ENCODE measurements at regions not wholly inside any gene's neighbourhood (a gene's known extent, or its start where the extent isn't known, plus 50 kb on each side); places are given as distances from the start of the nearest gene placed in this dataset.

DNA sequence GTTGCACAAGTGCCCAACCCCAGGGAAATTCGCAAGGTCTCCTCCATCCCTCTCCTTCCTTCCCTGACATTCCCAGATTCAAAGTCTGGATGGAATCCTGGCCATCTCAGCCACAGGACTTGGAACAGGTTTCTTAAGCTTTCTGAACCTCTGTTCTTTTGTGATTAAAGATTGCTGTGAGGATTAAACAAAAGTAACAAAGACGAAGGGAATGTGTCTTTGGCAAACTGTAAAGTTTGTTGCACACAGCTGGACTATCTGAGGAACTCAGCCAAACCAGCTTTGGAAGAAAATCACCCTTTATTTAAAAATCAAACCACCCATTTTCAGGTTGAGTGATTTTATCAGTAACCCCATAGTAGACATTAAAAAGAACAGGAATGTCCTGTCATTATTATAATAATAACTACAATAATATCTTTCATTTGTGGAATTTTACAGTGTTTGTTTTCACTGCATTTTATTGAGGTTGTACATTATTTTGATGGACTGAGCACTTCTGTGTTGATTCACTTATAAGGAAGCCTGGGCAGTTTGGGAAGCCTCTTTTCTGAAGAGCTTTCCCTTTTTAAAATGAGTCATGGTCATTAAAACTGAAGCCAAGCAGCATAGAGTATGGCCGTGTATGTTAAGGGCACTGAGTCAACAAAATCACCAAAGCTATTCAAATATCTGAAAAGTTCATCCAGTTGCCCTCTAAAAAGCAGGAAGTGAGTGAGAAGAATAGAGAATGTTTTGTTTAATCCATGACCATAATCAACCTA, 310.2 kb downstream of the AGTPBP1 start:
- no peak for DNase-seq
- in situ Hi-C loops (cut with MboI; ENCODE audit: low pct_unique_long_range_greater_than_20kb, low sequenced_read_pairs): no loop called here

DNA sequence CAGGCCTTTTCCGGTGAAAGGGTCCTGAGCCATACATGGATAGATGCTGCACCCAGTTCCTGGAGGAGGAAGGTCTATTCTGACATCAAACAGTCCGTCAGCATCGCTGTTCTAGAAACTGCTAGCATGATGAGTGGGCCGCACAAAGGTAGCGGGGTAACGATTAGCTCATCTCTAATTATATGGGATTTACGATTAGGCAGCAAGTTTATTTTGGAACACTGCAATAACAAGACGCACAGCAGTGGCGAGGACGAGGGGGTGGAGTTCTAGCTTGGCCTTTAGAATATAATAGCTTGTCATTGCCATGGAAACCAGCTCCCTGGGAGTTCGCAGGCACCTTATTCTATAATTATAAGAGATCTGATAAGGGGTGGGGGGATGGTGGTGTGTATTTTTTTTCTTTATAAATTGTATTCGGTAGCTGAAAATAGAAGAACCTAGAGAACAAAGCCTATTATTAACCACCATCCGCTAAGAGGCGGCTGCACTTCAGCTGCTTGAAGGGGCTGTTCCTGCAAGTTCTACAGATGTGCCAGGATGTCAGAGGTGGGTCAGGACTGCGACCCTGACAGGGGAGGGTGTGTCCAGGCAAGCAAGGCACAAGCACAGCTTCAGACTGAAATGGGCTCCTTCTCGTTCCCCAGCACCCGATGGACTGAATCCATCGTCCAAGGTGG, 311.0 kb downstream of the AGTPBP1 start:
- in situ Hi-C loops (cut with MboI; ENCODE audit: low pct_unique_long_range_greater_than_20kb, low sequenced_read_pairs): no loop called here
- DNase-seq: no peak

DNA sequence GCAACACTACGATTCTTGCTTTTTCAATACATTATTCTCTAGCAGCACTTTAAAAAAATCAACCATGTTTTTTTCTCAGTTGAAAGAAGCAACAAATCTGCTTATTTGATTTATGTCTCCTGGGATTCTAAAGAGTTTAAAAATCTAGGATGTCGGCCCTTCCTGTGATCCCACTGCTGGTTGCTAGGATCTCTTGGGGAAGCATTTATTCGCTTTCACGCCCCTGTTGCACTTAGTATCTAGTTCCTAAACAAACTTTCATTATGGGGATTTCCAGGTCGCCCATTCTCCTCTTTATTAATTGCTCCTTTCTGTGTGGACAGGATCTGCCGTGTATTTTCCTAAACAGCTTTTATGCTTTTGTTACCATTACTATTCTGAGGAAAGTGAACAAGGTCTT, 313.5 kb downstream of the AGTPBP1 start:
- no peak for DNase-seq
- in situ Hi-C loops (cut with MboI; ENCODE audit: low pct_unique_long_range_greater_than_20kb, low sequenced_read_pairs): no loop called here

DNA sequence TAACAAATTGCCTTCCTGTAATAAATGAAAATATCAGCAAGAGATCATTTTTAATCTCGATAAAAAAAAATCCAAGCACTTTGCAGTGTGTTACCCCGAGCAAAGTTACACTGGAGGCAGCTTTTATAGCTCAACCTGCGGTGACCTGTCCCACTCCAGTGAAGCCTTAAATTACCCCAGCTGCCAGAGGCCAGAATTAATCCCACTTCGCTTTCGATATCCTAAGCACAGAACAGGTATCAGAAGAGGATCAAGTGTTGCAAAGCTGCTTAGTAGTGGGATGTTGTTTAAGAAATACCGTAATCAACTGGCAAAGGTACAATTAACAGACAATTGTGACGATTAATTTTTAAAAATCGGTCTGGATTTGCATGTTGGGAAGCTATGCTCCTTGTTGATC, 314.0 kb downstream of the AGTPBP1 start:
- DNase-seq: no peak
- in situ Hi-C loops (cut with MboI; ENCODE audit: low pct_unique_long_range_greater_than_20kb, low sequenced_read_pairs): no loop called here

DNA sequence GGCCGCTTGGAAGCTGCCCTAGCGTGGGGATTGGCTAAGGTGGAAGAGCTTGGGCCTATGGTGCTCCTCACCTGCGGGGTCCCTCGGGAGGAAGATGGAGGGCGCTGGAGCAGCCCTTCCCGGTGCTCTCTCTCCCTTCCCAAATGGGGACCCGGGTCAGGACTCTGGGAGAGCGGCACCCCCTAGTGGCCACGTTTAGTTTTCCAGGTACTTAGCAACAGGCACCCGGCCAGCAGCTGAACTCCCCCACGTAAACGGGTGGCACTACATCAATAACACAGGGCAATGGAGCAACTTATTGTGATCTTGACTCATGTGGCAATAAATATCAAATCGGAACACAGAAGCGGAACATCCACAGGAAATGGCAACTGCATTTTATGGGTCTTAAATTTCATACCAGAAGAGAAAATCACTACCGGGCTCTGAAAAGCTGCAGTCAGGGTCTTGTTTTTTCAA, 316.6 kb downstream of the AGTPBP1 start:
- in situ Hi-C loops (cut with MboI; ENCODE audit: low pct_unique_long_range_greater_than_20kb, low sequenced_read_pairs): no loop called here
- peak; percentile 61 for DNase-seq

DNA sequence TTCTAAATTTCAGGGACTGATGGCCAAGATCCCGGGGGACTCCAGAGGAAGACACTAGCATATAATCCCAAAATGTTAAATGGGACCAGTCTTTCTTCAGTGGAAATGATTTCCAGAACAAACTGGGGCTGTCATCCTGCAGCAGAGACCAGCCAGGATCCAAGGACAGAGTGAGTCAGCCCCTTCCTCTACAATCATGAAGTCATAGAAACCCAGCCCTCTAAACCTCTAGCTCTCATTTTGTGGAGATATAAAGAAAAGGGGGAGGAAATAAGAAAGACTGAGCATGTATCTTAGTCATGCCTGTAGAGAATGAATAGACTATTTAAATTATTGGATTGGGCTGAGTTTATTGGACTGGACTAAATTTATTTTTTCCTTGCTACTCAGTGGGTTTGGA, 318.3 kb downstream of the AGTPBP1 start:
- DNase-seq: no peak
- in situ Hi-C loops (cut with MboI; ENCODE audit: low pct_unique_long_range_greater_than_20kb, low sequenced_read_pairs): no loop called here

DNA sequence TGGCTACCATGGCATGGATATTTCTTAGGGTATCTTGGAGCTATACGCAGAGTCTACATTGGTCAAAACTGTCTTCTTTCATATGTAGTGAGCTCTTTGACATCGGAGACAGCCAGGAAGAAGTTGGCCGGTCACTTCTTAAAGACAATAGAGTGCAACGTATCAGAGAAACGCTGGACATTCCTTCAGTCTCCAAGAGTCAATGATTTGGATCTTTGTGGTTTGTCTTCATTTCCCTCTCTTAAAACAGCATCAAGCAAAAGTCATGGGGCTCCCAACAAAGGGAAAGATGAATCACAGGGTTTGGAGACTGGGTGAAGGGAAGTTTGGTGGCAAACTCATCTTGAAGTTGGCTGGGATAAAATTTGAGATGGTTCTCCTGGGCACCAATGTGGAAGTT, 320.1 kb downstream of the AGTPBP1 start:
- no peak for DNase-seq
- in situ Hi-C loops (cut with MboI; ENCODE audit: low pct_unique_long_range_greater_than_20kb, low sequenced_read_pairs): no loop called here

DNA sequence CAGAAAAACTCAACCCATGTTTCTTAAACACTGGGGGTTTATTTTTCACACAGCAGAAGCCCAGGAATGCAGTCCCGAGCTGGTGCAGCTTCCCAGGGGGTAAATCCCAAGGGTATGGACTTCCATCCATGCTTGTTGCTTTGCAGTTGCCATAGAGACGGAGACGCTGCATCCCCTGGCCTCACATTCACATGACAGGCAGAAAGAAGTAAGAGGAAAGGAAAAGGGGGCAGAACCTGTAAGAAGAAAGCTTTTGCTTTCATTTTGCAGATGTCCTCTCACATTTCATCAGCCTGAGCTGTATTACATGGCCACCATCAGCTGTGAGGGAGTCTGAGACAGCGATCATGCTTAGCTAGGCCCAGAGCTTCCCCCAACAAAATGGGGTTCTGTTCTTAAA, 321.0 kb downstream of the AGTPBP1 start:
- in situ Hi-C loops (cut with MboI; ENCODE audit: low pct_unique_long_range_greater_than_20kb, low sequenced_read_pairs): no loop called here
- no peak for DNase-seq

DNA sequence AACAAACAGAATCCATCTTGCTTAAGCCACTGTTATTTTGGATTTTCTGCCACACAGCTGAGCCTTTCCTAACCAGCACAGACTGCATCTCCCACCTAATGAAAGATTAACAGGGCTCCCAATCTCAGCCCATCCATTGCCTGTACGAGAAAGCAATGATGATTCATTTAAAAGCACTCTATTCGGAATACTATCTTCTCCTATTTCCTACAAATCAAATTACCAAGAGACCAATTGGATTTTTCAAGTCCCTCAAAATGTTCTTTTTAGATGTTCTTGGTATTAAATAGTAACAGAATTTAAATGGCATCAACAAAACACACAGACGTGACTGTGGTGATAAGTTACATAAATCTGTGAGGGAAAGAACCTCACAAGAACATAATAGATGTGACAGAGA, 324.1 kb downstream of the AGTPBP1 start:
- in situ Hi-C loops (cut with MboI; ENCODE audit: low pct_unique_long_range_greater_than_20kb, low sequenced_read_pairs): no loop called here
- DNase-seq: no peak

DNA sequence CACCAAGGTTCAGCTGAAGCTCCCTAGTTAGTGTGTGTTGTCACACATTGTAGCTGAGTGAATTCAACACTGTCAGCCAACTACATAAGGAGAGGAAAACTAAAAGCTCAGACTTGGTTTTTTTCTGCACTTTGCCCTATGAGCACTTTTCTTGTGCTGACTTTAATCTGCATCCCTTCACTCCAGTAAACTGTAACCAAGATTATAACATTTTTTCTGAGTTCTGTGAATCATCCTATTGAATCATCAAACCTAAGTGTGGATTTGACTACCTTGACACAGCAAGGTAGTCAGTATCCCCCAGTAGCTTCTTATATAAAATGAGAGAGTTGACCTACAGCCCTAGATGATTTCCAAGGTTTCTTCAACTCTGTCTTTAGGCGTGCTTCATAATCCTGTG, 325.0 kb downstream of the AGTPBP1 start:
- in situ Hi-C loops (cut with MboI; ENCODE audit: low pct_unique_long_range_greater_than_20kb, low sequenced_read_pairs): no loop called here
- DNase-seq: no peak

DNA sequence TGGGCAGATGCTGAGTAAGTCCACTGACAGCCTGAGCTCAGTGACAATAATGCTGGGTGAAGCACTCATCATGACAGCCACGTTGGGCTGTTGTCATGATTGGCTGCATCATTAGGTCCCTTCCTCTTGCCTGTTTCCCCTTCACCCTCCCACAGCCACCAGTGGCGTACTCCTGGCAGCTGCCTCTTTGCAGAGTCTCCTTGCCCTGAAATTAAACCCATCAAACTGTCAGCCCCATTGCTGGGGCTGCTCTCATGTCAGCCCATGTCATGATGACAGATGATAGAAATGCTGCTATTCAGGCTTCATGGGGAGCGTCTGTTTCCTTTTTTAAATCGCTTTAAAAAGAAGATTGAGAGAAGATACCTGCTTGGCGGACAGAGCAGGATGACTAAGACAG, 327.4 kb downstream of the AGTPBP1 start:
- DNase-seq: no peak
- in situ Hi-C loops (cut with MboI; ENCODE audit: low pct_unique_long_range_greater_than_20kb, low sequenced_read_pairs): no loop called here

DNA sequence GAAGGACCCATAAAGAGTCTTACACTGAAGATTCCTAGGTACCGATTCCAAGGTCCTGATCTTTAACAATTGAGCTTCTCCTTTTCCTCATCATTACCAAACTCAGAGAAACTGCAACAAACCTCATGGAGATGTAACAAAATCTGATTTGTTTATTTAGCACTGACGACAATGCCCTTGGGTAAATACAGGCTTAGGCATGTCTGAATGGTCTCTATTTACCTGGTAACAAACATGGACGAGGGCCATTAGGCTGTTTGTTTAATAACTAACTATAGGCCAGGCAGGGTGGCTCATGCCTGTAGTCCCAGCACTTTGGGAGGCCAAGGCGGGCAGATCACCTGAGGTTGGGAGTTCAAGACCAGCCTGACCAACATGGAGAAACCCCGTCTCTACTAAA, 333.3 kb downstream of the AGTPBP1 start:
- in situ Hi-C loops (cut with MboI; ENCODE audit: low pct_unique_long_range_greater_than_20kb, low sequenced_read_pairs): no loop called here
- no peak for DNase-seq

DNA sequence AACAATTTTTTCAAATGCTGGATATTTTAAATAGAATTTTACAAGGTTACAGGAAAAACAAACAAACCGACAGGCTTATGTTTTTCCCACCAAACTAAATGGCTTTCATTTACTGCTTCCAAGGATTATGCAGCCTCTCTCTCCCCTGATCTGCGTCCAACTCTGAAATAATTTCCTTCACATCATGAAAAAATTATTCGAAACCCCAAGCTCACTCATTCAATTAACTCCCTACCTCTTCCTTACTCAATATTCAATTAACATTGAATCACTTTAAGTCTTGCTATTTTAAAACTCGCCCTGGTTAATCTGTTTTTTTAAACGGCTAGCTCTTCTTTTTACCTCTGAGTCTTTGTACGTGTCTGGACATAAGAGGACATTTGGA, 336.2 kb downstream of the AGTPBP1 start:
- in situ Hi-C loops (cut with MboI; ENCODE audit: low pct_unique_long_range_greater_than_20kb, low sequenced_read_pairs): no loop called here
- DNase-seq: no peak

DNA sequence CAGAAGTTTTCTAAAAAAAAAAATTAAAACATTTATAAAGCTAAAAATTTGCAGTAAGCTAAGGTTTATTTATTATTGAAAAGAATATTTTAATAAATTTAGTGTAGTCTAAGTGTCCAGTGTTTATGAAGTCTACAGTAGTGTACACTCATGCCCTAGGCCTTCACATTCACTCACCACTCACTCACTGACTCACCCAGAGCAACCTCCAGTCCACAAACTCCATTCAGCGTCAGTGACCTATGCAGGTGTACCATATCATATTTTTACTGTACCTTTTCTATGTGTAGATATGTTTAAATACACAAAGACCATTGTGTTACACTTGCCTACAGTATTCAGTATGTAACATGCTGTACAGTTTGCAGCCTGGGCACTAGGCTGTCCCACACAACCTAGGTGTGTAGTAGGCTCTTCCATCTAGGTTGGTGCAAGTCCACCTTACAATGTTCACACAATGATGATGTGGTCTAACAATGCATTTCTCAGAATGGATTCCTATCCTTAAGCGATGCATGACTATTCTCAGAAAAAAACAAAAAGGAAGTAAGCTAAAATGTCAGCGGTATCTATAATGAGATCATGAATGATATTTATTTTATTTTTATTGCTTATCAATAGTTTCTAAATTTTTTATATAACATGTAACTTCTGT, 336.7 kb downstream of the AGTPBP1 start:
- in situ Hi-C loops (cut with MboI; ENCODE audit: low pct_unique_long_range_greater_than_20kb, low sequenced_read_pairs): no loop called here
- no peak for DNase-seq

DNA sequence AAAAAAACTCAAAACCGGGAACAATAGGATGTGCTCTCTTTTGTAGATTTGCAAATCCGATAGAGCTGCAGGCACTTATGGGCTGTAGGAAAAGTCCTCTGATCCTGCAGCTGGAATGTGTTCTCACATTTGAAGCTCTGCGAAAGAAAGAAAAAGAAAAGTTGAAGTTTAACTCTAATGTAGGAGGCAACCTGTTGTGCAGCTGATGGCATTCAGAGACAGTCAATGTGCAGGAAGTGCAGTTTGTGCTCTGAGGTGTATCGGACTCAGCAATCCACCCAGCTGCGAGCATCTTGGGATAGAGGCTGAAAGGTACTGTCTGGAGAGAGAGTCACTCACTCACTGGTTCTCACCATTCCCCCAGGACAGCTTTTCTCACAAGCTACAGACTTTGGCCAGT, 339.2 kb downstream of the AGTPBP1 start:
- no peak for DNase-seq
- in situ Hi-C loops (cut with MboI; ENCODE audit: low pct_unique_long_range_greater_than_20kb, low sequenced_read_pairs): no loop called here

DNA sequence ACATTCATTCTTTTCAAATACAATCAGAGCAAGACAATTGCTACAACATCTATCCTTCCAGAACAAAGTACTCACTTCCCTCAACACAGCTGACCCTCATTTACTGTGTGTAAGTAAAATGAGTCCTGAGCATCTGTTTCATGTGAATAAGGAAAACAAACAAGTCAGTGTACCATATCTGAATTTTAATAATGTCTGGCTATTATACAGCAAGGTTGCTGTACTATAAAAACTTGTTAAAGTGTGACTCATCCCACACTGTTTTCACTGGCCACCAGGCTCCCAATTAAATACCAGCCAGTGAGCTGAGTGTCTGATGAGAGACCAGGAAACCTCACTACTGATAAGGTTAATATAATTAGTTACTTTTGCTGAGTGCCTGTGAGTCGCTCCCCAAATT, 339.8 kb downstream of the AGTPBP1 start:
- in situ Hi-C loops (cut with MboI; ENCODE audit: low pct_unique_long_range_greater_than_20kb, low sequenced_read_pairs): no loop called here
- no peak for DNase-seq

DNA sequence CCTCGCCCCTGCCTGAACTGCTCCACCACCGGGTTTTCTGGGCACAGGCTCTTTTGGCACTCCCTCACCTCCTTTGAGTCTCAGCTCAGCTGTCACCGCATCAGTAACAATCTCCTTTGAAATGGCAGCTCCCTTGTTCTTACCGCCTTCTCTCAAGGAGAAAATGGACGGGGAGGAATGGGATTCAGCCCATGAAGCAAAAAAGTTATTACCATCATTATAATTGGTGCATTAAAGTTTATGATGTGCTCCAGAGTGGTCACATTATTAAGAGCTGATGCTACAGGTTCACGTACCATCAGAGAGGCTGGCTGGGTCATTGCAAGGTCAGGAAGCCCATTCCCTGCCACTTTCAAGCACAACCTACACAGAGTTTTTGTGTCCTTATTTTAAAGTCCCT, 344.7 kb downstream of the AGTPBP1 start:
- in situ Hi-C loops (cut with MboI; ENCODE audit: low pct_unique_long_range_greater_than_20kb, low sequenced_read_pairs): no loop called here

DNA sequence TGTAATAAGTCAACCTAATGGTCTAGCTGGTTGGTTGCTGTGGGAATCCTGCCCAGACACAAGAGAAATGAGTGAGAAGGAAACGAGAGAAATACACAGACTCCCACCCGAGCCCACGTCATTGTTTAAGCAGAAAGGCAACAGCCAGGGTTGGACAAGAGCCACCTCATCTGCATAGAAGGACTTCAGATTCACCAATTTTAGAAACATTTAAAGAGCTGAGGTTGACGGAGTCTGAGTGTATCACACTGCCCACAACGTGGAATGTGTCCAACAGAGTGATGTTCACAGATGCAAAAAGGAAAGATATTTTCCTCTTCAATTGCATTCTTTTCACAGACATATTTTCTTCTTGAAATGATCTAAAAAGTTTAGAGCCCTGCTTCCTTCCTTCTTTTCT, 349.5 kb downstream of the AGTPBP1 start:
- DNase-seq: no peak
- in situ Hi-C loops (cut with MboI; ENCODE audit: low pct_unique_long_range_greater_than_20kb, low sequenced_read_pairs): no loop called here

More for the DNA sequence above, 344.7 kb downstream of the AGTPBP1 start:
- no peak for DNase-seq

DNA sequence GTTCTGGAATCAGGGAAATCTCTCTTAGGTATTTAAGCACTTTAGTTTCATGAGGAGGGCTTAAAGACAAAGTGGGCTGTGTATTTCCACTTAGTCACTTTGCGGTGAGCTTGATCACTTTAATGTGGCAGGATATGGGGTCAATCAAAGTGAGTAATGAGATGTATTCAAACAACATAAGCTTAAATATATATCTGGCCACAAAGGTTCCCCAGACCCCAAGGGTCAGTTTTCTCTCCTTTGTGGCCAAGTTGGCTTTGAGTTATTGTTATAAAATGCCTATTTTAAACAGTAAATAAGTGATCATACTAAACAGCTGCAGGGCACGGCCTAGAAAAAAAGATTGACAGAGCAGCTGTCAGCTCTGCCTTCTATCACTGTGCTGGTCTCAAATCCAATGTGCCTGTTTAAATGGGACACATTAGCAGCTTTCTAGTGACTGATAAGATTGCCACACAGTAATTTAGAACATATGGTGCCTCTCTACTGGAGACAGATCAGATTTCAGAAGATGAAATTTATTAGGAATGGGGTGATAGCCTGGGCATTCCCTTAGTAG, 363.9 kb downstream of the AGTPBP1 start:
- in situ Hi-C loops (cut with MboI; ENCODE audit: low pct_unique_long_range_greater_than_20kb, low sequenced_read_pairs): no loop called here
- DNase-seq: no peak

DNA sequence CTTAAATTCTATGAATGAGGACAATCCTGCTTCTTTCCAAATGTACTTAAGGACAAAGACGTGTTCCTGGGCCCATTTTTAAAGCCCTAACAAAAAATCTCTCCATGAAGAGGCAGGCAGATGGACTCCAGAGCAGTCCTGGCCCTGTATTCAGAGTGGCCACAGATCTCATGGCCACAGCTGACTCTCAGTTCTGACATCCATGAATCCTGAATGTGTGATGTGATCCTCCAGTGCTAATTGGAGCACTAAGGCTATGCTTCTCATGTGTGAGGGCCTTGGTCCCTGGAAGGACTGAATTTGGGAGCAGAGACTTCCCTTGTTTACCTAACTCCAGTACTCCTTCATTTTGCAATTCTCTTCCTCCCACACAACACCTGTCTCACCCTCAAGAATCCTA, 373.0 kb downstream of the AGTPBP1 start:
- no peak for DNase-seq
- in situ Hi-C loops (cut with MboI; ENCODE audit: low pct_unique_long_range_greater_than_20kb, low sequenced_read_pairs): no loop called here

Measured in KBM-7 (cell line).